Neural crest cell (in vitro differentiated cells): ENCODE measurements at regions not wholly inside any gene's neighbourhood (a gene's known extent, or its start where the extent isn't known, plus 50 kb on each side); places are given as distances from the start of the nearest gene placed in this dataset.
"Not testable (repeated sequence)": the region's sequence is repeated elsewhere in the genome, so short reads cannot be mapped to it uniquely, and the experiment has no call there.

Experiments used
- DNase-seq: peaks from one replicate; pipeline ENCODE4 v3.0.0; 2021; ENCODE audit warnings: low read depth, mixed read lengths, low spot score
- H3K27ac Mint-ChIP-seq: one replicate; pipeline ENCODE4 v1.8.0; 2021; ENCODE audit warnings: mild to moderate bottlenecking, mixed read lengths; ENCODE audit not compliant: unreplicated experiment
- H3K27me3 Mint-ChIP-seq: 2 replicates; pipeline ENCODE4 v1.8.0; 2021; ENCODE audit warnings: low read depth, mild to moderate bottlenecking, mixed read lengths
- H3K36me3 Mint-ChIP-seq: 2 replicates; pipeline ENCODE4 v1.8.0; 2021; ENCODE audit warnings: low read depth, mild to moderate bottlenecking, mixed read lengths
- H3K4me1 Mint-ChIP-seq: 2 replicates; pipeline ENCODE4 v1.8.0; 2021; ENCODE audit warnings: mixed read lengths
- H3K4me3 Mint-ChIP-seq: one replicate; pipeline ENCODE4 v1.8.0; 2021; ENCODE audit warnings: mild to moderate bottlenecking, mixed read lengths
- H3K9me3 Mint-ChIP-seq: 2 replicates; pipeline ENCODE4 v1.8.0; 2021; ENCODE audit warnings: mixed read lengths
- TF ChIP-seq, protein P1 (sequence below): fragments of 200-600 bp; sonication (generic); conservative IDR thresholded peaks from 2 replicates; pipeline ENCODE4 v1.5.0; 2021; ENCODE audit warnings: antibody characterized with exemption, mild to moderate bottlenecking

DNA sequence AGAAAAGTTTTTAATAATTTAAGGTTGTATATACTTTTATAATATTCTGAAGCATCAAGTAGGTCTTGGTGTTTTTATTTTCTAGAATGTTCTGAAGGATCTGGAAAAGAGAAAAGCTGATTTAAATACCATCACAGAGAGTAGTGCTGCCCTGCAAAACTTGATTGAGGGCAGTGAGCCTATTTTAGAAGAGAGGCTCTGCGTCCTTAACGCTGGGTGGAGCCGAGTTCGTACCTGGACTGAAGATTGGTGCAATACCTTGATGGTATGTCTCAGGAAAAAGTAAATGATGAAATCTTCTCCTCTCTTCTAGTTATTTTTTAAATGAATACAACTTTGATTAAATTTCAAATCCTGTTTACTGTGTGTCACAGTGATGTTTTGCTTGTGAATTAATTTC is 225.7 kb downstream of the UTRN start:
- Mint-ChIP-seq H3K27me3 (no peaks in the 10 kb centered on the region), H3K27ac (no peak overlapping the region), H3K4me3 (no peak overlapping the region), H3K9me3 (peaks cover 4% of the 10 kb centered on the region), H3K36me3 (peaks cover 22% of the 10 kb centered on the region), H3K4me1 (no peaks in the 10 kb centered on the region)
- TF ChIP-seq, protein P1, sequence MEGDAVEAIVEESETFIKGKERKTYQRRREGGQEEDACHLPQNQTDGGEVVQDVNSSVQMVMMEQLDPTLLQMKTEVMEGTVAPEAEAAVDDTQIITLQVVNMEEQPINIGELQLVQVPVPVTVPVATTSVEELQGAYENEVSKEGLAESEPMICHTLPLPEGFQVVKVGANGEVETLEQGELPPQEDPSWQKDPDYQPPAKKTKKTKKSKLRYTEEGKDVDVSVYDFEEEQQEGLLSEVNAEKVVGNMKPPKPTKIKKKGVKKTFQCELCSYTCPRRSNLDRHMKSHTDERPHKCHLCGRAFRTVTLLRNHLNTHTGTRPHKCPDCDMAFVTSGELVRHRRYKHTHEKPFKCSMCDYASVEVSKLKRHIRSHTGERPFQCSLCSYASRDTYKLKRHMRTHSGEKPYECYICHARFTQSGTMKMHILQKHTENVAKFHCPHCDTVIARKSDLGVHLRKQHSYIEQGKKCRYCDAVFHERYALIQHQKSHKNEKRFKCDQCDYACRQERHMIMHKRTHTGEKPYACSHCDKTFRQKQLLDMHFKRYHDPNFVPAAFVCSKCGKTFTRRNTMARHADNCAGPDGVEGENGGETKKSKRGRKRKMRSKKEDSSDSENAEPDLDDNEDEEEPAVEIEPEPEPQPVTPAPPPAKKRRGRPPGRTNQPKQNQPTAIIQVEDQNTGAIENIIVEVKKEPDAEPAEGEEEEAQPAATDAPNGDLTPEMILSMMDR: no peak
- DNase-seq: no peak

DNA sequence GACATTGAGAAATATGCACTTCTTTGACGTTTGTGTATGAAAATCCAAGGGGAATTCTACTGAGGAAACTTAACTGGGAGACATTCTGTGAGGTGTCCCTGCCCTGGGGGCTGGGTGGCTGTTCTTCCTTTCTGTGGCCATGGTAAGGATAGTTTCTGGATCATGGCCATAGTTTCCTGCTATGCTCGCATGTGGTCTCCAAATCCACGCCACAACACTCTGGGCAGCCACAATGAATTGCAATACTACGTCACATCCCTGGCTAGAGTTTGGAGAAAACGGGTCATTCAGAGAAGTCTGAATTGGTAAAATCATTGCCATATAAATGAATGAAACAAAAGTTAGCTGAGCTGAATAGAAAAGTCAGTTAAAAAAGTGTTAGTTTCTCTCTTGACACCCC is 230.6 kb downstream of the UTRN start:
- TF ChIP-seq, protein P1: no peak
- H3K4me1 Mint-ChIP-seq: no peaks in the 10 kb centered on the region
- H3K36me3 Mint-ChIP-seq: peaks cover 10% of the 10 kb centered on the region
- H3K27ac Mint-ChIP-seq: no peak overlapping the region
- H3K9me3 Mint-ChIP-seq: no peaks in the 10 kb centered on the region
- no peaks in the 10 kb centered on the region for H3K27me3 Mint-ChIP-seq
- DNase-seq: no peak
- no peak overlapping the region for H3K4me3 Mint-ChIP-seq

DNA sequence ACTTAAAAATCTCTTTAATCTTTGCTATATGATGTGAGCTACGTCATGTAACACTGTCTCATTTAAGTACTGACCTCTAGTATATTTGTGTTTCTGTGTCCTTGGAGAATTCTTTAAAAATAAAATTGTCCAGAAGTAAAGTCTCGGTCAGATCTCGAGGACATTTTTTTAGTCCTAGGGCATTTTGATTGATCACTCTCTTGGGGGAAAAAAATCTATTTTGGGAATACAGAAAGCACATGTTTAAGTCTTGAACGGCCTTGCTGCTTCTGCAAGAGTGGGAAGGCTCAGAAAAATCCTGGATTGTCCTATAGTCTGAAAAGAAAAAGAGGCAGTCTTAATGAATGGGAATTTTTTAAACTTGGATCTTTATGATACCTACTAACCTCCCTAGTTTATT is 234.3 kb downstream of the UTRN start:
- Mint-ChIP-seq H3K36me3 (peaks cover 14% of the 10 kb centered on the region), H3K4me1 (no peaks in the 10 kb centered on the region), H3K27me3 (no peaks in the 10 kb centered on the region), H3K9me3 (no peaks in the 10 kb centered on the region), H3K4me3 (no peak overlapping the region), H3K27ac (no peak overlapping the region)
- no peak for DNase-seq
- TF ChIP-seq, protein P1: no peak

DNA sequence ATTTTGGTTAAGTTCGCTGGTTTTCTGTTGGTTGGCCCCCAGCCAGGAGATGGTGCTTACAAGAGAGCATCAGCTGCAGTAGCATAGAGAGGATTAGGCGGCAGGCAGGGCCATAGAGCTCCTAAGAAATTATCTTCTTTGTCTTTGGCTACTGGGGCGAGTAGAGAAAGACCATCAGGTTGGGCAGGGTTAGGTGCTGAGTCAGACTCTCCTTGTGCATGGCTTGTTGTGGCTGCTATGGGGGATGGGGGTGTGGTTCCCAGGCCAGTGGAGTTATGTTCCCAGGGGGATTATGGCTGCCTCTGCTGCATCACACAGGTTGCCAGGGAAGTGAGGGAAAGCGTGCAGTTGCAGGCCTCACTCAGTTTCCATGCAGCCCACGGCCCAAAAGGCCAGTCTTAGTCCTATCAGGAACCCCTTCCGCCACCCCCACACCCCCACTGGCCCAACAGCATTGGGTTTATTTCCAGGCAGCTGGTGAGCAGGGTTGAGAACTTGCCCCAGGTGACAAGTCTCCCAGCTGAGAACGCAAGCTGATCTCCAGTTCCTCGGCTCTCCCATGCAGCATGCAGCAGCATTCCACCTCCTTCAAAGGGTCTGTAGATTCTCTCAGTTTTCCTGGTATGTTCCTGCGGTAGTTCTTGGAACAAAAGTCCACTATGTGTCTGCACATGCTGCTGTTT is 243.7 kb downstream of the UTRN start:
- TF ChIP-seq, protein P1: no peak
- Mint-ChIP-seq H3K27ac (no peak overlapping the region), H3K27me3 (no peaks in the 10 kb centered on the region), H3K9me3 (peaks cover 9% of the 10 kb centered on the region), H3K4me1 (peaks cover 13% of the 10 kb centered on the region), H3K36me3 (peaks cover 28% of the 10 kb centered on the region), H3K4me3 (no peak overlapping the region)
- no peak for DNase-seq

DNA sequence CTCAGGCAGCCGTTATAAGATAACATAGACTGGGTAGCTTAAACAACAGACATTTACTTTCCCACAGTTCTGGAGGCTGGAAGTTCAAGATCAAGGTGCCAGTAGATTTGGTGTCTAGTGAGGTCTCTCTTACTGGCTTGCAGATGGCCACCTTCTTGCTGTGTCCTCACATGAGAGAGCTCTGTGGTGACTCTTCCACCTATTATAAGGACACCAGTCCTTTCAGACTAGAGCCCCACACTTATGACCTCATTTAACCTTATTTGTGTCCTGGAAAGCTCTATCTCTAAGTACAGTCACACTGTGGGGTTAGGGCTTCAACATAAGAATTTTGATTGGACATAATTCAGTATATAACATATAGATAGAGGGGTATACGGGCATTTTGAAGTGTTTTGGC is 245.0 kb downstream of the UTRN start:
- peaks cover 22% of the 10 kb centered on the region for H3K36me3 Mint-ChIP-seq
- no peak for DNase-seq
- no peaks in the 10 kb centered on the region for H3K27me3 Mint-ChIP-seq
- H3K4me1 Mint-ChIP-seq: peaks cover 13% of the 10 kb centered on the region
- TF ChIP-seq, protein P1: no peak
- peaks cover 6% of the 10 kb centered on the region for H3K9me3 Mint-ChIP-seq
- H3K27ac Mint-ChIP-seq: no peak overlapping the region
- no peak overlapping the region for H3K4me3 Mint-ChIP-seq

DNA sequence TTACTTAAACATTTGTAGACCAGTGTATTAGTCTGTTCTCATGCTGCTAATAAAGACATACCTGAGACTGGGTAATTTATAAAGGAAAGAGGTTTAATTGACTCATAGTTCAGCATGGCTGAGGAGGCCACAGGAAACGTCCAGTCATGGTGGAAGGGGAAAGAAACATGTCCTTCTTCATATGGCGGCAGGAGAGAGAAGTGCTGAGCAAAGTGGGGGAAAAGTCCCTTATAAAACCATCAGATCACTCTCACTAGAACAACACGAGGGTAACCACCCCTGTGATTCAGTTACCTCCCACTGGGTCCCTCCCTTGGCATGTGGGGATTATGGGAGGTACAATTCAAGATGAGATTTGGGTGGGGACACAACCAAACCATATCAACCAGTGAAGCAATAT is 247.1 kb downstream of the UTRN start:
- H3K4me1 Mint-ChIP-seq: peaks cover 13% of the 10 kb centered on the region
- not testable (repeated sequence) for H3K36me3 Mint-ChIP-seq, H3K4me3 Mint-ChIP-seq, H3K27me3 Mint-ChIP-seq, H3K27ac Mint-ChIP-seq, DNase-seq, H3K9me3 Mint-ChIP-seq
